ENCODE measurements at regions not wholly inside any gene's neighbourhood (a gene's known extent, or its start where the extent isn't known, plus 50 kb on each side); places are given as distances from the start of the nearest gene placed in this dataset.

- intact Hi-C loops (cut with micrococcal nuclease), result no loop called here
- Mint-ChIP-seq H3K27me3 (no peaks in the 10 kb centered on the region), H3K27ac (no peak overlapping the region), H3K36me3 (ENCODE audit: low read depth) (no peaks in the 10 kb centered on the region), H3K4me1 (ENCODE audit: low read depth) (no peaks in the 10 kb centered on the region), H3K9me3 (no peaks in the 10 kb centered on the region), H3K4me3 (no peak overlapping the region)
- TF ChIP-seq, protein P1, sequence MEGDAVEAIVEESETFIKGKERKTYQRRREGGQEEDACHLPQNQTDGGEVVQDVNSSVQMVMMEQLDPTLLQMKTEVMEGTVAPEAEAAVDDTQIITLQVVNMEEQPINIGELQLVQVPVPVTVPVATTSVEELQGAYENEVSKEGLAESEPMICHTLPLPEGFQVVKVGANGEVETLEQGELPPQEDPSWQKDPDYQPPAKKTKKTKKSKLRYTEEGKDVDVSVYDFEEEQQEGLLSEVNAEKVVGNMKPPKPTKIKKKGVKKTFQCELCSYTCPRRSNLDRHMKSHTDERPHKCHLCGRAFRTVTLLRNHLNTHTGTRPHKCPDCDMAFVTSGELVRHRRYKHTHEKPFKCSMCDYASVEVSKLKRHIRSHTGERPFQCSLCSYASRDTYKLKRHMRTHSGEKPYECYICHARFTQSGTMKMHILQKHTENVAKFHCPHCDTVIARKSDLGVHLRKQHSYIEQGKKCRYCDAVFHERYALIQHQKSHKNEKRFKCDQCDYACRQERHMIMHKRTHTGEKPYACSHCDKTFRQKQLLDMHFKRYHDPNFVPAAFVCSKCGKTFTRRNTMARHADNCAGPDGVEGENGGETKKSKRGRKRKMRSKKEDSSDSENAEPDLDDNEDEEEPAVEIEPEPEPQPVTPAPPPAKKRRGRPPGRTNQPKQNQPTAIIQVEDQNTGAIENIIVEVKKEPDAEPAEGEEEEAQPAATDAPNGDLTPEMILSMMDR (IDR thresholded peaks at IDR 0.05), result no peak
- no peak for ATAC-seq
- POLR2A ChIA-PET, result no interaction called here
- DNase-seq, result no peak
- CTCF ChIA-PET, result no interaction called here
These were observed 1430.4 kb upstream of the B3GALT2 start for GRCh38 chr1:194616835-194617234.

DNA sequence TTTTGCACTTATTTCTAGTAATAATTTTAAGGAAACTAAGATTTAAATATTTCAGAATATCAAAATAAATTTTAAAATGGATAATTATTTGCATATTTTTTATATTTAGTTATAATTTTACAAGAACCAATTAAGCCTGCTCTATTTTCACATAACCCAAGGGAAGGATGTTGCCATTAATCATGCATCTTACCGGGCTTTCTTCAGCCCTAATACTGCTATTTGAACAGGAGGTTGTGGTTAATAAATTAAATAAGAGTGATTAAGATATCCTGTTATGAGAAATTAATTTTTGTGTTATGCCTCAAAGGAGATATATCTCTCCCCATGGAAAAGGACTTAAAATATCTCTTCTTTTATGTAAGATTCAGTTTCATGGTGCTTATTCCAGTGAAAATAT lies 1415.8 kb upstream of the B3GALT2 start:
- Mint-ChIP-seq H3K9me3 (no peaks in the 10 kb centered on the region), H3K27me3 (no peaks in the 10 kb centered on the region), H3K27ac (no peak overlapping the region), H3K4me3 (no peak overlapping the region), H3K4me1 (ENCODE audit: low read depth) (no peaks in the 10 kb centered on the region), H3K36me3 (ENCODE audit: low read depth) (no peaks in the 10 kb centered on the region)
- ATAC-seq (no peak), DNase-seq (no peak)
- ChIA-PET CTCF (no interaction called here), POLR2A (no interaction called here)
- intact Hi-C loops (cut with micrococcal nuclease), result no loop called here
- TF ChIP-seq, protein P1 (IDR thresholded peaks at IDR 0.05), result no peak

GRCh38 chr1:194600716-194601115 lies 1414.3 kb upstream of the B3GALT2 start:
- Mint-ChIP-seq H3K4me1 (ENCODE audit: low read depth) (no peaks in the 10 kb centered on the region), H3K27me3 (no peaks in the 10 kb centered on the region), H3K4me3 (no peak overlapping the region), H3K27ac (no peak overlapping the region), H3K36me3 (ENCODE audit: low read depth) (no peaks in the 10 kb centered on the region), H3K9me3 (no peaks in the 10 kb centered on the region)
- ATAC-seq, result no peak
- CTCF ChIA-PET, result no interaction called here
- TF ChIP-seq, protein P1 (IDR thresholded peaks at IDR 0.05), result no peak
- DNase-seq, result no peak
- POLR2A ChIA-PET, result no interaction called here
- intact Hi-C loops (cut with micrococcal nuclease), result no loop called here

DNA sequence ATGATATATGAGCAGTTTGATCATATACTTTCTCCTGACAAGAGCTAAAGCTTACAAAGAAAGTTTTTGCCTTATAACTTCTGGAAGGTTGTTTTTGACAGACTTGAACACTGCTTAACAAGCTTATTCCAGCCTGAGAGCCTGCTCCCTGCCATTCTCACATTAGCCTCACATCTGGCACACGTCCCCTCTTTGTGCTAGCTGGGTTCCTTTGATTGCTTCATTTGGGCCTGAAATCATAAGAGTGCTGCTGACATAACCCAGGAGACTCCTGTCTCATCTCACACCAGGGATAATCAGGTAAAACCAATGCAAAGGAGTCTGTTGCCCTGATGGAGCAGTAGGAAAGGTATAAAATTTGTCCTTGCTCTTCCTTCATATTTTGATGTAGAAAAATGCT lies 1411.7 kb upstream of the B3GALT2 start:
- Mint-ChIP-seq H3K27me3 (no peaks in the 10 kb centered on the region), H3K9me3 (no peaks in the 10 kb centered on the region), H3K36me3 (ENCODE audit: low read depth) (no peaks in the 10 kb centered on the region), H3K4me3 (no peak overlapping the region), H3K27ac (no peak overlapping the region), H3K4me1 (ENCODE audit: low read depth) (no peaks in the 10 kb centered on the region)
- intact Hi-C loops (cut with micrococcal nuclease), result no loop called here
- TF ChIP-seq, protein P1 (IDR thresholded peaks at IDR 0.05), result no peak
- no peak for DNase-seq
- ChIA-PET POLR2A (no interaction called here), CTCF (no interaction called here)
- no peak for ATAC-seq

GRCh38 chr1:194586302-194586701 lies 1399.9 kb upstream of the B3GALT2 start:
- TF ChIP-seq, protein P1 (IDR thresholded peaks at IDR 0.05), result no peak
- no peaks in the 10 kb centered on the region for H3K9me3 Mint-ChIP-seq
- no peaks in the 10 kb centered on the region for H3K36me3 Mint-ChIP-seq (ENCODE audit: low read depth)
- no peaks in the 10 kb centered on the region for H3K27me3 Mint-ChIP-seq
- ChIA-PET CTCF (no interaction called here), POLR2A (no interaction called here)
- H3K4me3 Mint-ChIP-seq, result no peak overlapping the region
- no peak for ATAC-seq
- no peaks in the 10 kb centered on the region for H3K4me1 Mint-ChIP-seq (ENCODE audit: low read depth)
- no peak overlapping the region for H3K27ac Mint-ChIP-seq
- DNase-seq, result no peak
- intact Hi-C loops (cut with micrococcal nuclease), result no loop called here
